GM12864 (cell line): ENCODE measurements at regions not wholly inside any gene's neighbourhood (a gene's known extent, or its start where the extent isn't known, plus 50 kb on each side); places are given as distances from the start of the nearest gene placed in this dataset.

ENCODE experiments used
- DNase-seq: peaks from one replicate; pipeline ENCODE4 v3.0.0-alpha.2; 2011; ENCODE audit warnings: low read depth
- H3K4me3 ChIP-seq: 2 replicates; pipeline ENCODE4 v1.5.1; 2011; ENCODE audit warnings: mild to moderate bottlenecking, low read depth, low read length, control low read depth
- CTCF ChIP-seq: IDR thresholded peaks from 2 replicates; pipeline ENCODE4 v1.5.1; 2011; ENCODE audit warnings: low read depth, mild to moderate bottlenecking, moderate library complexity, low read length, control low read depth, inconsistent platforms; ENCODE audit errors: missing control alignments

GRCh38 chr4:134324179-134324578, 122.6 kb upstream of the PABPC4L start:
- TF ChIP-seq CTCF, result no peak
- DNase-seq, result no peak
- no peak overlapping the region for H3K4me3 ChIP-seq

- H3K4me3 ChIP-seq, result no peak overlapping the region
- no peak for TF ChIP-seq CTCF
- no peak for DNase-seq
These were observed 118.5 kb upstream of the PABPC4L start for GRCh38 chr4:134320048-134320447.

GRCh38 chr4:134313591-134313990, 112.0 kb upstream of the PABPC4L start:
- TF ChIP-seq CTCF, result no peak
- DNase-seq, result no peak
- H3K4me3 ChIP-seq, result no peak overlapping the region

GRCh38 chr4:134309715-134310114, 108.1 kb upstream of the PABPC4L start:
- no peak overlapping the region for H3K4me3 ChIP-seq
- no peak for DNase-seq
- no peak for TF ChIP-seq CTCF

GRCh38 chr4:134308910-134309309, 107.3 kb upstream of the PABPC4L start:
- no peak overlapping the region for H3K4me3 ChIP-seq
- DNase-seq, result no peak
- TF ChIP-seq CTCF, result no peak

- TF ChIP-seq CTCF, result no peak
- no peak overlapping the region for H3K4me3 ChIP-seq
- no peak for DNase-seq
These were observed 96.7 kb upstream of the PABPC4L start for GRCh38 chr4:134298313-134298712.

GRCh38 chr4:134297765-134298164, 96.2 kb upstream of the PABPC4L start:
- no peak for TF ChIP-seq CTCF
- no peak overlapping the region for H3K4me3 ChIP-seq
- DNase-seq, result no peak
